ENCODE measurements at regions not wholly inside any gene's neighbourhood (a gene's known extent, or its start where the extent isn't known, plus 50 kb on each side); places are given as distances from the start of the nearest gene placed in this dataset.

GRCh38 chr2:23132823-23133595, 252.0 kb upstream of the KLHL29 start:
- no peaks in the 10 kb centered on the region for H3K27me3 ChIP-seq (ENCODE audit: control insufficient read depth, insufficient read depth, low read length)
- no peak for DNase-seq (ENCODE audit: low read depth)
- no peak overlapping the region for H3K4me3 ChIP-seq (ENCODE audit: low read depth, low read length)
- no peaks in the 10 kb centered on the region for H3K36me3 ChIP-seq (ENCODE audit: control insufficient read depth, insufficient read depth, low read length)
- TF ChIP-seq, protein P1, sequence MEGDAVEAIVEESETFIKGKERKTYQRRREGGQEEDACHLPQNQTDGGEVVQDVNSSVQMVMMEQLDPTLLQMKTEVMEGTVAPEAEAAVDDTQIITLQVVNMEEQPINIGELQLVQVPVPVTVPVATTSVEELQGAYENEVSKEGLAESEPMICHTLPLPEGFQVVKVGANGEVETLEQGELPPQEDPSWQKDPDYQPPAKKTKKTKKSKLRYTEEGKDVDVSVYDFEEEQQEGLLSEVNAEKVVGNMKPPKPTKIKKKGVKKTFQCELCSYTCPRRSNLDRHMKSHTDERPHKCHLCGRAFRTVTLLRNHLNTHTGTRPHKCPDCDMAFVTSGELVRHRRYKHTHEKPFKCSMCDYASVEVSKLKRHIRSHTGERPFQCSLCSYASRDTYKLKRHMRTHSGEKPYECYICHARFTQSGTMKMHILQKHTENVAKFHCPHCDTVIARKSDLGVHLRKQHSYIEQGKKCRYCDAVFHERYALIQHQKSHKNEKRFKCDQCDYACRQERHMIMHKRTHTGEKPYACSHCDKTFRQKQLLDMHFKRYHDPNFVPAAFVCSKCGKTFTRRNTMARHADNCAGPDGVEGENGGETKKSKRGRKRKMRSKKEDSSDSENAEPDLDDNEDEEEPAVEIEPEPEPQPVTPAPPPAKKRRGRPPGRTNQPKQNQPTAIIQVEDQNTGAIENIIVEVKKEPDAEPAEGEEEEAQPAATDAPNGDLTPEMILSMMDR (IDR thresholded peaks at IDR 0.05; ENCODE audit: insufficient read depth, low read length, poor library complexity, severe bottlenecking) = no peak

- Histone ChIP-seq H3K36me3 (ENCODE audit: control insufficient read depth, insufficient read depth, low read length) (no peaks in the 10 kb centered on the region), H3K4me3 (ENCODE audit: low read depth, low read length) (no peak overlapping the region), H3K27me3 (ENCODE audit: control insufficient read depth, insufficient read depth, low read length) (no peaks in the 10 kb centered on the region)
- TF ChIP-seq, protein P1 (IDR thresholded peaks at IDR 0.05; ENCODE audit: insufficient read depth, low read length, poor library complexity, severe bottlenecking) = no peak
- no peak for DNase-seq (ENCODE audit: low read depth)
Measured at GRCh38 chr2:23134726-23135125, 250.3 kb upstream of the KLHL29 start.

GRCh38 chr2:23135481-23136100, 249.4 kb upstream of the KLHL29 start:
- TF ChIP-seq, protein P1 (IDR thresholded peaks at IDR 0.05; ENCODE audit: insufficient read depth, low read length, poor library complexity, severe bottlenecking) = no peak
- DNase-seq (ENCODE audit: low read depth) = peak; percentile 10
- no peak overlapping the region for H3K4me3 ChIP-seq (ENCODE audit: low read depth, low read length)
- no peaks in the 10 kb centered on the region for H3K27me3 ChIP-seq (ENCODE audit: control insufficient read depth, insufficient read depth, low read length)
- H3K36me3 ChIP-seq (ENCODE audit: control insufficient read depth, insufficient read depth, low read length) = no peaks in the 10 kb centered on the region

DNA sequence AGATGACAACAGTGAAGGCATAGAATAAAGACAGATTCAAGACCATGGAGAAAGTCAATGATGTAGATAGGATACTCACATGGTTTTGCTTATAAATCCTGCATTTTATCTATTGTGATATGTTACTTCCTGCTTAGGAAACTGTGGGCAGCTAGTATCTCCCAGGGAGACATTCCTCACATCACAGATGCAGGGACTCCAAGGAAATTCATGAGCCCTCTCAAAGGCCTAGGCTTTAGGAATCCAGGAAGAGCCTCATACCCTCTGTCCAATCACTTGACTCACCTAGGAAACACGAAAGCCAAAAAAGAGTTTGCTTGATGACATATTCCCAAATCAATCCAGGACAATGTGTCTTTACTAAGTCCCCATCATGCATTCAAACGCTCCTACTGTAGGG, 247.8 kb upstream of the KLHL29 start:
- TF ChIP-seq, protein P1 (IDR thresholded peaks at IDR 0.05; ENCODE audit: insufficient read depth, low read length, poor library complexity, severe bottlenecking) = no peak
- Histone ChIP-seq H3K4me3 (ENCODE audit: low read depth, low read length) (no peak overlapping the region), H3K27me3 (ENCODE audit: control insufficient read depth, insufficient read depth, low read length) (no peaks in the 10 kb centered on the region), H3K36me3 (ENCODE audit: control insufficient read depth, insufficient read depth, low read length) (no peaks in the 10 kb centered on the region)
- no peak for DNase-seq (ENCODE audit: low read depth)

- Histone ChIP-seq H3K27me3 (ENCODE audit: control insufficient read depth, insufficient read depth, low read length) (no peaks in the 10 kb centered on the region), H3K4me3 (ENCODE audit: low read depth, low read length) (no peak overlapping the region), H3K36me3 (ENCODE audit: control insufficient read depth, insufficient read depth, low read length) (no peaks in the 10 kb centered on the region)
- DNase-seq (ENCODE audit: low read depth) = no peak
- TF ChIP-seq, protein P1 (IDR thresholded peaks at IDR 0.05; ENCODE audit: insufficient read depth, low read length, poor library complexity, severe bottlenecking) = no peak
Measured at GRCh38 chr2:23138701-23139100, 246.3 kb upstream of the KLHL29 start.

Data from kidney epithelial cell (primary cell).